ENCODE measurements at regions not wholly inside any gene's neighbourhood (a gene's known extent, or its start where the extent isn't known, plus 50 kb on each side); places are given as distances from the start of the nearest gene placed in this dataset.

DNA sequence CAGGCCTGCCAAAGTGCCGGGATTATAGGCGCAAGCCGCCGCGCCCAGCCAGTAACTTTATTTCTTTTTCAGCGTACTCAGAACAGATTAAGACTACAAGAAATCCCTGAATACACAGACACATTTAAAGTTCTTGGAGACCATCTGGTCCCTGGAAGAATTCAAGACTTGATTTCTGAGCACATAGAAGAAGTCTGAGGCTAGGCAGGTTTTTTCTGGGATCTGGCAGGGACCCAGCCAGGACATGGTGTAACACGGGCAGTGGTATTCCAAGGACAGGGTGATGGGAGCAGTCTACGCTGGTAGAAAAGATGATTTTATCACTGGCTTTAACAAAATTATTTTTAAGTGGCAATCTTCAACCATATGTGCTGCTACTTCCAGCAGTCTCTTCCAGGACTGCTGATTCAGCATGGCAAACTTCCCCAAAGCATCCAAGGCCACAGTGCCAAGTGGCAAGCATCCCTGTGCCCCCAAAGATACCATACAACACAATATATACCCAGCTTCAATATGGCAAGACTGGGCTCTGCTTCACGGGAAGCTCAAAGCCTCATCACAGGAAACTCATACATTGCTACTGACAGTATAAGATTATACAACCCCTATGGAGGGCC is 105.2 kb upstream of the OR5AK2 start:
- TF ChIP-seq POLR2A (IDR thresholded peaks at IDR 0.05; ENCODE audit: low read depth), result no peak
- TF ChIP-seq, protein P1, sequence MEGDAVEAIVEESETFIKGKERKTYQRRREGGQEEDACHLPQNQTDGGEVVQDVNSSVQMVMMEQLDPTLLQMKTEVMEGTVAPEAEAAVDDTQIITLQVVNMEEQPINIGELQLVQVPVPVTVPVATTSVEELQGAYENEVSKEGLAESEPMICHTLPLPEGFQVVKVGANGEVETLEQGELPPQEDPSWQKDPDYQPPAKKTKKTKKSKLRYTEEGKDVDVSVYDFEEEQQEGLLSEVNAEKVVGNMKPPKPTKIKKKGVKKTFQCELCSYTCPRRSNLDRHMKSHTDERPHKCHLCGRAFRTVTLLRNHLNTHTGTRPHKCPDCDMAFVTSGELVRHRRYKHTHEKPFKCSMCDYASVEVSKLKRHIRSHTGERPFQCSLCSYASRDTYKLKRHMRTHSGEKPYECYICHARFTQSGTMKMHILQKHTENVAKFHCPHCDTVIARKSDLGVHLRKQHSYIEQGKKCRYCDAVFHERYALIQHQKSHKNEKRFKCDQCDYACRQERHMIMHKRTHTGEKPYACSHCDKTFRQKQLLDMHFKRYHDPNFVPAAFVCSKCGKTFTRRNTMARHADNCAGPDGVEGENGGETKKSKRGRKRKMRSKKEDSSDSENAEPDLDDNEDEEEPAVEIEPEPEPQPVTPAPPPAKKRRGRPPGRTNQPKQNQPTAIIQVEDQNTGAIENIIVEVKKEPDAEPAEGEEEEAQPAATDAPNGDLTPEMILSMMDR (IDR thresholded peaks at IDR 0.05), result no peak

Data from esophagus muscularis mucosa (tissue), 3 donors.